WTC11 (cell line): ENCODE measurements at regions not wholly inside any gene's neighbourhood (a gene's known extent, or its start where the extent isn't known, plus 50 kb on each side); places are given as distances from the start of the nearest gene placed in this dataset.

ENCODE experiments used
- ELF4 ChIP-seq: sonication (generic); formaldehyde crosslinking; IDR thresholded peaks from 2 replicates; pipeline ENCODE4 v1.8.1; 2022; ENCODE audit warnings: low read depth, mild to moderate bottlenecking, moderate library complexity, missing genetic modification reagents
- ETV6 ChIP-seq: sonication (generic); formaldehyde crosslinking; IDR thresholded peaks from 2 replicates; pipeline ENCODE4 v1.8.1; 2022; ENCODE audit warnings: mild to moderate bottlenecking, missing genetic modification reagents
- NFYB ChIP-seq: sonication (generic); formaldehyde crosslinking; conservative IDR thresholded peaks from 2 replicates; pipeline ENCODE4 v1.8.0; 2022; ENCODE audit warnings: low read depth, missing genetic modification reagents
- TEAD1 ChIP-seq: sonication (generic); formaldehyde crosslinking; IDR thresholded peaks from 2 replicates; pipeline ENCODE4 v1.8.0; 2022; ENCODE audit warnings: mild to moderate bottlenecking, missing genetic modification reagents
- TF ChIP-seq, protein P1 (sequence below): fragments of 200-600 bp; IDR thresholded peaks from 2 replicates; pipeline ENCODE4 v1.8.0; 2022; ENCODE audit warnings: antibody characterized with exemption

DNA sequence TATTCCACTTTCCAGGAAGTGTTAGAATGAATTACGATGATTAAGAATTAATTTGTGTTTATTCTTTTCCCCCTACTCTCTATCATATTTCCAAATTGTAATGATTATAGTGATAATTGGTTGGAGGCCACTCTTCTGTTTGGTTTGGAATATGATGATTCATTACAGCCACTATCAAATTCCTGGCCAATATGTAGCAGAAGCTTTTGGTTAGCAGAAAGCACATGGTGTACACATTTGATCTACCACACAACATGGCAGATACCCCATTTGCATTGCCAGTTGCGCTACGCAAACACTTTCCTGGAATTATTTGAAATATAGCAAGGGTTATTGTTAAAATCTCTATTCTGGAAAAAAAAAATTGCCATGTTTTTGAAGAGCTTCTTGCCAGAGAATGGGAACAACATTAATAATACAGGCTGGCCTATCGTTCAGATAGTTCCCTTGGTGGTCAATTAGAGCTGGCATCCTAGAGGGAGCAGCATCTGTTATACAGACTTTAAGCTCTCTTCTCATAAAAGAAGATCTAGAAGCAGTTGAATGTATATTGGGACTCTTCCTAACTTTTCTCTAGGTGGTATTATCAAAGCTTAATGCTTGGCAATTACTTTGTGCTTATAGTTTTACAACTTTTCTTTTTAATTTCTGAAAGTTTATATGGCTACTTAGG is 455.0 kb upstream of the ACTBL2 start:
- TF ChIP-seq ETV6 (CRISPR knock-in tag) (no peak), NFYB (CRISPR knock-in tag) (no peak), TEAD1 (CRISPR knock-in tag) (no peak), ELF4 (CRISPR knock-in tag) (no peak)
- TF ChIP-seq, protein P1, sequence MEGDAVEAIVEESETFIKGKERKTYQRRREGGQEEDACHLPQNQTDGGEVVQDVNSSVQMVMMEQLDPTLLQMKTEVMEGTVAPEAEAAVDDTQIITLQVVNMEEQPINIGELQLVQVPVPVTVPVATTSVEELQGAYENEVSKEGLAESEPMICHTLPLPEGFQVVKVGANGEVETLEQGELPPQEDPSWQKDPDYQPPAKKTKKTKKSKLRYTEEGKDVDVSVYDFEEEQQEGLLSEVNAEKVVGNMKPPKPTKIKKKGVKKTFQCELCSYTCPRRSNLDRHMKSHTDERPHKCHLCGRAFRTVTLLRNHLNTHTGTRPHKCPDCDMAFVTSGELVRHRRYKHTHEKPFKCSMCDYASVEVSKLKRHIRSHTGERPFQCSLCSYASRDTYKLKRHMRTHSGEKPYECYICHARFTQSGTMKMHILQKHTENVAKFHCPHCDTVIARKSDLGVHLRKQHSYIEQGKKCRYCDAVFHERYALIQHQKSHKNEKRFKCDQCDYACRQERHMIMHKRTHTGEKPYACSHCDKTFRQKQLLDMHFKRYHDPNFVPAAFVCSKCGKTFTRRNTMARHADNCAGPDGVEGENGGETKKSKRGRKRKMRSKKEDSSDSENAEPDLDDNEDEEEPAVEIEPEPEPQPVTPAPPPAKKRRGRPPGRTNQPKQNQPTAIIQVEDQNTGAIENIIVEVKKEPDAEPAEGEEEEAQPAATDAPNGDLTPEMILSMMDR = no peak
